Naive B cell (primary cell): ENCODE measurements at regions not wholly inside any gene's neighbourhood (a gene's known extent, or its start where the extent isn't known, plus 50 kb on each side); places are given as distances from the start of the nearest gene placed in this dataset.

ENCODE experiments used
- ATAC-seq, 2 donors: fragments of 150-1000 bp; cut with Tn5 transposase; 2 replicates each; pipeline ENCODE4 v1.10.0; 2021; ENCODE audit warnings: low read depth in 2 of 2, mild to moderate bottlenecking in 2 of 2, moderate library complexity in 2 of 2
- DNase-seq: peaks from one replicate; pipeline ENCODE4 v3.0.0; 2022
- H3K27ac Mint-ChIP-seq, 6 donors: one replicate each; pipeline ENCODE4 v1.8.0; 2020 to 2022; ENCODE audit warnings: mild to moderate bottlenecking in 6 of 6, mixed read lengths in 6 of 6, moderate library complexity in 5 of 6, inconsistent platforms in 2 of 6
- H3K27me3 Mint-ChIP-seq, 3 donors: one replicate each; pipeline ENCODE4 v1.8.0; 2021 to 2022; ENCODE audit warnings: mixed read lengths in 3 of 3, mild to moderate bottlenecking in 1 of 3
- H3K36me3 Mint-ChIP-seq, 2 donors: one replicate each; pipeline ENCODE4 v1.8.0; 2020 to 2022; ENCODE audit warnings: mixed read lengths in 2 of 2, inconsistent platforms in 1 of 2, mild to moderate bottlenecking in 1 of 2
- H3K4me1 Mint-ChIP-seq, 3 donors: one replicate each; pipeline ENCODE4 v1.8.0; 2020 to 2022; ENCODE audit warnings: mixed read lengths in 3 of 3, inconsistent platforms in 1 of 3, mild to moderate bottlenecking in 1 of 3, moderate library complexity in 1 of 3
- H3K4me3 Mint-ChIP-seq, 8 donors: one replicate each; pipeline ENCODE4 v1.8.0; 2020 to 2022; ENCODE audit warnings: mild to moderate bottlenecking in 8 of 8, mixed read lengths in 8 of 8, moderate library complexity in 8 of 8, inconsistent platforms in 2 of 8
- H3K9me3 Mint-ChIP-seq, 7 donors: one replicate each; pipeline ENCODE4 v1.8.0; 2020 to 2022; ENCODE audit warnings: mixed read lengths in 7 of 7, mild to moderate bottlenecking in 5 of 7, inconsistent platforms in 2 of 7, moderate library complexity in 1 of 7

GRCh38 chr5:167743695-167744464 lies 547.6 kb upstream of the WWC1 start:
- ATAC-seq (no peak), DNase-seq (no peak)
- Mint-ChIP-seq H3K27ac (no peak overlapping the region), H3K4me1 (no peaks in the 10 kb centered on the region), H3K9me3 (peaks cover 0 to 5% (median 0%) of the 10 kb centered on the region in 7 donors), H3K36me3 (no peaks in the 10 kb centered on the region), H3K27me3 (no peaks in the 10 kb centered on the region), H3K4me3 (no peak overlapping the region)

GRCh38 chr5:167745868-167746267 lies 545.6 kb upstream of the WWC1 start:
- Mint-ChIP-seq H3K27me3 (no peaks in the 10 kb centered on the region), H3K27ac (no peak overlapping the region), H3K36me3 (no peaks in the 10 kb centered on the region), H3K9me3 (peaks cover 0 to 5% (median 4%) of the 10 kb centered on the region in 7 donors), H3K4me1 (no peaks in the 10 kb centered on the region), H3K4me3 (no peak overlapping the region)
- DNase-seq (no peak), ATAC-seq (no peak)

GRCh38 chr5:167750586-167750985 lies 540.9 kb upstream of the WWC1 start:
- Mint-ChIP-seq H3K27ac (no peak overlapping the region), H3K9me3 (peaks cover 0 to 12% (median 4%) of the 10 kb centered on the region in 7 donors), H3K36me3 (no peaks in the 10 kb centered on the region), H3K27me3 (no peaks in the 10 kb centered on the region), H3K4me3 (no peak overlapping the region), H3K4me1 (no peaks in the 10 kb centered on the region)
- ATAC-seq (no peak), DNase-seq (no peak)

- Mint-ChIP-seq H3K27me3 (no peaks in the 10 kb centered on the region), H3K4me1 (no peaks in the 10 kb centered on the region), H3K9me3 (peaks cover 0 to 13% (median 4%) of the 10 kb centered on the region in 7 donors), H3K36me3 (no peaks in the 10 kb centered on the region), H3K4me3 (no peak overlapping the region), H3K27ac (no peak overlapping the region)
- DNase-seq (no peak), ATAC-seq (no peak)
Observed at GRCh38 chr5:167752936-167753335, 538.5 kb upstream of the WWC1 start.

- no peak overlapping the region for H3K4me3 Mint-ChIP-seq
- H3K36me3 Mint-ChIP-seq, result no peaks in the 10 kb centered on the region
- H3K27ac Mint-ChIP-seq, result no peak overlapping the region
- DNase-seq, result no peak
- ATAC-seq, result no peak
- peaks cover 0 to 19% (median 5%) of the 10 kb centered on the region in 7 donors for H3K9me3 Mint-ChIP-seq
- H3K27me3 Mint-ChIP-seq, result no peaks in the 10 kb centered on the region
- H3K4me1 Mint-ChIP-seq, result no peaks in the 10 kb centered on the region
Observed at GRCh38 chr5:167753725-167754490, 537.5 kb upstream of the WWC1 start.

- H3K36me3 Mint-ChIP-seq, result no peaks in the 10 kb centered on the region
Observed at GRCh38 chr5:167754501-167755021, 536.9 kb upstream of the WWC1 start.

GRCh38 chr5:167755420-167755819 lies 536.0 kb upstream of the WWC1 start:
- no peak overlapping the region for H3K27ac Mint-ChIP-seq
- H3K36me3 Mint-ChIP-seq, result no peaks in the 10 kb centered on the region
- no peak for DNase-seq
- ATAC-seq, result no peak
- H3K4me1 Mint-ChIP-seq, result no peaks in the 10 kb centered on the region
- H3K4me3 Mint-ChIP-seq, result no peak overlapping the region
- H3K9me3 Mint-ChIP-seq, result peaks cover 0 to 19% (median 5%) of the 10 kb centered on the region in 7 donors
- H3K27me3 Mint-ChIP-seq, result peaks cover 0 to 3% (median 0%) of the 10 kb centered on the region in 3 donors

More at GRCh38 chr5:167754501-167755021, 536.9 kb upstream of the WWC1 start:
- peaks cover 0 to 19% (median 5%) of the 10 kb centered on the region in 7 donors for H3K9me3 Mint-ChIP-seq
- no peaks in the 10 kb centered on the region for H3K4me1 Mint-ChIP-seq
- DNase-seq (no peak), ATAC-seq (no peak)
- H3K27me3 Mint-ChIP-seq, result peaks cover 0 to 3% (median 0%) of the 10 kb centered on the region in 3 donors
- peak overlapping the region in 2 of 6 donors; percentile 31 to 34 for H3K27ac Mint-ChIP-seq
- H3K4me3 Mint-ChIP-seq, result no peak overlapping the region

GRCh38 chr5:167759057-167759821 lies 532.2 kb upstream of the WWC1 start:
- Mint-ChIP-seq H3K4me3 (no peak overlapping the region), H3K27me3 (peaks cover 0 to 3% (median 0%) of the 10 kb centered on the region in 3 donors), H3K27ac (peak overlapping the region in 1 of 6 donors; percentile 21), H3K4me1 (no peaks in the 10 kb centered on the region), H3K9me3 (peaks cover 0 to 14% (median 5%) of the 10 kb centered on the region in 7 donors), H3K36me3 (no peaks in the 10 kb centered on the region)
- no peak for DNase-seq
- no peak for ATAC-seq

- ATAC-seq, result no peak
- peaks cover 0 to 4% (median under 1%) of the 10 kb centered on the region in 7 donors for H3K9me3 Mint-ChIP-seq
- peaks cover 0 to 3% (median 0%) of the 10 kb centered on the region in 3 donors for H3K27me3 Mint-ChIP-seq
- no peak overlapping the region for H3K4me3 Mint-ChIP-seq
- no peak for DNase-seq
- no peaks in the 10 kb centered on the region for H3K4me1 Mint-ChIP-seq
- H3K27ac Mint-ChIP-seq, result no peak overlapping the region
- no peaks in the 10 kb centered on the region for H3K36me3 Mint-ChIP-seq
Observed at GRCh38 chr5:167763772-167764171, 527.7 kb upstream of the WWC1 start.

GRCh38 chr5:167764641-167765289 lies 526.7 kb upstream of the WWC1 start:
- Mint-ChIP-seq H3K4me1 (no peaks in the 10 kb centered on the region), H3K4me3 (no peak overlapping the region), H3K27ac (no peak overlapping the region), H3K36me3 (no peaks in the 10 kb centered on the region), H3K9me3 (peaks cover 0 to 4% (median 0%) of the 10 kb centered on the region in 7 donors), H3K27me3 (no peaks in the 10 kb centered on the region)
- ATAC-seq (no peak), DNase-seq (no peak)

- Mint-ChIP-seq H3K27ac (no peak overlapping the region), H3K4me1 (no peaks in the 10 kb centered on the region), H3K9me3 (peaks cover 0 to 4% (median 3%) of the 10 kb centered on the region in 7 donors), H3K36me3 (no peaks in the 10 kb centered on the region), H3K27me3 (no peaks in the 10 kb centered on the region), H3K4me3 (no peak overlapping the region)
- no peak for DNase-seq
- no peak for ATAC-seq
Observed at GRCh38 chr5:167765352-167765751, 526.1 kb upstream of the WWC1 start.

GRCh38 chr5:167766957-167767356 lies 524.5 kb upstream of the WWC1 start:
- Mint-ChIP-seq H3K27ac (no peak overlapping the region), H3K4me3 (no peak overlapping the region), H3K36me3 (no peaks in the 10 kb centered on the region), H3K4me1 (no peaks in the 10 kb centered on the region), H3K9me3 (peaks cover 0 to 5% (median 3%) of the 10 kb centered on the region in 7 donors), H3K27me3 (no peaks in the 10 kb centered on the region)
- DNase-seq (no peak), ATAC-seq (no peak)

- H3K4me1 Mint-ChIP-seq, result no peaks in the 10 kb centered on the region
- H3K27me3 Mint-ChIP-seq, result no peaks in the 10 kb centered on the region
- peaks cover 0 to 5% (median 2%) of the 10 kb centered on the region in 7 donors for H3K9me3 Mint-ChIP-seq
- H3K27ac Mint-ChIP-seq, result no peak overlapping the region
- no peak overlapping the region for H3K4me3 Mint-ChIP-seq
- no peak for ATAC-seq
- H3K36me3 Mint-ChIP-seq, result no peaks in the 10 kb centered on the region
- no peak for DNase-seq
Observed at GRCh38 chr5:167767795-167768194, 523.6 kb upstream of the WWC1 start.
